ENCODE measurements at regions not wholly inside any gene's neighbourhood (a gene's known extent, or its start where the extent isn't known, plus 50 kb on each side); places are given as distances from the start of the nearest gene placed in this dataset.

DNA sequence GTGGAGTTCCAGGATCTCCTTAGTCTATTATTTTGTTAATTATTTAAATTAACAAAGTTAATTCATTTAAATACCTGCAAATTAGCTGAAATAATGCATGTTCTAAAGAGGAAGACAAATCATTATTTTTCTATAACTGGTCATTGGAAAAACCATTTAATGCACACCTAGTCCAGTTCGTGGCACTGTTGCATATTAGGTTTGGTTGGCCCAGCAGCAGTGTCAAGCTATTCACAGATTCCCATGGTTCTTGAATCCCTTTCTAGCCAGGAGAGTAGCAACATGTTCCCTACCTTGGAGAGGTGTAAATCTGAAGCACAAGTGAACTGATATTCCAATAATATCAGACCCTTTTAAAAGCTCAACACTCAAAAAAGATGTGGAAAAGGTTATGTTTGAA is 155.2 kb downstream of the TMEM161B start:
- H3K36me3 ChIP-seq (replicated peaks in 1 of 2; ENCODE audit: control insufficient read depth in 1 of 2, insufficient read depth in 2 of 2, low read length in 1 of 2): no peaks in the 10 kb centered on the region
- 7% methylated on average over 1 of the region's 1 CpG for WGBS (ENCODE audit: low lambda C conversion rate)
- H2AFZ ChIP-seq (ENCODE audit: low read depth): no peak overlapping the region
- H3K27ac ChIP-seq (ENCODE audit: low read depth in 2 of 2, low read length in 1 of 2): no peak overlapping the region
- H3K4me2 ChIP-seq: no peak overlapping the region
- H3F3A ChIP-seq (replicated peaks; ENCODE audit: insufficient read depth): no peaks in the 10 kb centered on the region
- no peak overlapping the region for H3K4me3 ChIP-seq (ENCODE audit: low read depth in 2 of 2, low read length in 1 of 2)
- no peak overlapping the region for H3K9ac ChIP-seq
- no peaks in the 10 kb centered on the region for H3K27me3 ChIP-seq (ENCODE audit: insufficient read depth)
- no peaks in the 10 kb centered on the region for H3K79me2 ChIP-seq (ENCODE audit: insufficient read depth)
- TF ChIP-seq, protein P1, sequence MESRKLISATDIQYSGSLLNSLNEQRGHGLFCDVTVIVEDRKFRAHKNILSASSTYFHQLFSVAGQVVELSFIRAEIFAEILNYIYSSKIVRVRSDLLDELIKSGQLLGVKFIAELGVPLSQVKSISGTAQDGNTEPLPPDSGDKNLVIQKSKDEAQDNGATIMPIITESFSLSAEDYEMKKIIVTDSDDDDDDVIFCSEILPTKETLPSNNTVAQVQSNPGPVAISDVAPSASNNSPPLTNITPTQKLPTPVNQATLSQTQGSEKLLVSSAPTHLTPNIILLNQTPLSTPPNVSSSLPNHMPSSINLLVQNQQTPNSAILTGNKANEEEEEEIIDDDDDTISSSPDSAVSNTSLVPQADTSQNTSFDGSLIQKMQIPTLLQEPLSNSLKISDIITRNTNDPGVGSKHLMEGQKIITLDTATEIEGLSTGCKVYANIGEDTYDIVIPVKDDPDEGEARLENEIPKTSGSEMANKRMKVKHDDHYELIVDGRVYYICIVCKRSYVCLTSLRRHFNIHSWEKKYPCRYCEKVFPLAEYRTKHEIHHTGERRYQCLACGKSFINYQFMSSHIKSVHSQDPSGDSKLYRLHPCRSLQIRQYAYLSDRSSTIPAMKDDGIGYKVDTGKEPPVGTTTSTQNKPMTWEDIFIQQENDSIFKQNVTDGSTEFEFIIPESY (IDR thresholded peaks at IDR 0.05; ENCODE audit: borderline replicate concordance, low read depth): no peak
- TF ChIP-seq, protein P2, sequence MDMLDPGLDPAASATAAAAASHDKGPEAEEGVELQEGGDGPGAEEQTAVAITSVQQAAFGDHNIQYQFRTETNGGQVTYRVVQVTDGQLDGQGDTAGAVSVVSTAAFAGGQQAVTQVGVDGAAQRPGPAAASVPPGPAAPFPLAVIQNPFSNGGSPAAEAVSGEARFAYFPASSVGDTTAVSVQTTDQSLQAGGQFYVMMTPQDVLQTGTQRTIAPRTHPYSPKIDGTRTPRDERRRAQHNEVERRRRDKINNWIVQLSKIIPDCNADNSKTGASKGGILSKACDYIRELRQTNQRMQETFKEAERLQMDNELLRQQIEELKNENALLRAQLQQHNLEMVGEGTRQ (IDR thresholded peaks at IDR 0.05; ENCODE audit: borderline replicate concordance, low read depth, low read length): no peak
- TF ChIP-seq EP300 (IDR thresholded peaks at IDR 0.05; ENCODE audit: borderline replicate concordance in 1 of 2, low read depth in 1 of 2, low read length in 1 of 2) (no peak), JUND (IDR thresholded peaks at IDR 0.05) (no peak), RFX5 (IDR thresholded peaks at IDR 0.05; ENCODE audit: low read length) (no peak), RXRA (IDR thresholded peaks at IDR 0.05; ENCODE audit: borderline replicate concordance, low read depth) (no peak), YY1 (IDR thresholded peaks at IDR 0.05; ENCODE audit: low read depth) (no peak), POLR2AphosphoS5 (IDR thresholded peaks at IDR 0.05; ENCODE audit: low read depth, low read length) (no peak), TEAD4 (IDR thresholded peaks at IDR 0.05; ENCODE audit: borderline replicate concordance, insufficient read depth) (no peak), RCOR1 (IDR thresholded peaks at IDR 0.05; ENCODE audit: low read length) (no peak), FOXJ3 (CRISPR knock-in tag; IDR thresholded peaks at IDR 0.05) (no peak)
- TF ChIP-seq, protein P3, sequence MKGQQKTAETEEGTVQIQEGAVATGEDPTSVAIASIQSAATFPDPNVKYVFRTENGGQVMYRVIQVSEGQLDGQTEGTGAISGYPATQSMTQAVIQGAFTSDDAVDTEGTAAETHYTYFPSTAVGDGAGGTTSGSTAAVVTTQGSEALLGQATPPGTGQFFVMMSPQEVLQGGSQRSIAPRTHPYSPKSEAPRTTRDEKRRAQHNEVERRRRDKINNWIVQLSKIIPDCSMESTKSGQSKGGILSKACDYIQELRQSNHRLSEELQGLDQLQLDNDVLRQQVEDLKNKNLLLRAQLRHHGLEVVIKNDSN (IDR thresholded peaks at IDR 0.05; ENCODE audit: borderline replicate concordance, low read depth): no peak
- TF ChIP-seq, protein P4, sequence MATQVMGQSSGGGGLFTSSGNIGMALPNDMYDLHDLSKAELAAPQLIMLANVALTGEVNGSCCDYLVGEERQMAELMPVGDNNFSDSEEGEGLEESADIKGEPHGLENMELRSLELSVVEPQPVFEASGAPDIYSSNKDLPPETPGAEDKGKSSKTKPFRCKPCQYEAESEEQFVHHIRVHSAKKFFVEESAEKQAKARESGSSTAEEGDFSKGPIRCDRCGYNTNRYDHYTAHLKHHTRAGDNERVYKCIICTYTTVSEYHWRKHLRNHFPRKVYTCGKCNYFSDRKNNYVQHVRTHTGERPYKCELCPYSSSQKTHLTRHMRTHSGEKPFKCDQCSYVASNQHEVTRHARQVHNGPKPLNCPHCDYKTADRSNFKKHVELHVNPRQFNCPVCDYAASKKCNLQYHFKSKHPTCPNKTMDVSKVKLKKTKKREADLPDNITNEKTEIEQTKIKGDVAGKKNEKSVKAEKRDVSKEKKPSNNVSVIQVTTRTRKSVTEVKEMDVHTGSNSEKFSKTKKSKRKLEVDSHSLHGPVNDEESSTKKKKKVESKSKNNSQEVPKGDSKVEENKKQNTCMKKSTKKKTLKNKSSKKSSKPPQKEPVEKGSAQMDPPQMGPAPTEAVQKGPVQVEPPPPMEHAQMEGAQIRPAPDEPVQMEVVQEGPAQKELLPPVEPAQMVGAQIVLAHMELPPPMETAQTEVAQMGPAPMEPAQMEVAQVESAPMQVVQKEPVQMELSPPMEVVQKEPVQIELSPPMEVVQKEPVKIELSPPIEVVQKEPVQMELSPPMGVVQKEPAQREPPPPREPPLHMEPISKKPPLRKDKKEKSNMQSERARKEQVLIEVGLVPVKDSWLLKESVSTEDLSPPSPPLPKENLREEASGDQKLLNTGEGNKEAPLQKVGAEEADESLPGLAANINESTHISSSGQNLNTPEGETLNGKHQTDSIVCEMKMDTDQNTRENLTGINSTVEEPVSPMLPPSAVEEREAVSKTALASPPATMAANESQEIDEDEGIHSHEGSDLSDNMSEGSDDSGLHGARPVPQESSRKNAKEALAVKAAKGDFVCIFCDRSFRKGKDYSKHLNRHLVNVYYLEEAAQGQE (IDR thresholded peaks at IDR 0.05; ENCODE audit: low read depth, low read length): no peak
- TF ChIP-seq, protein P5, sequence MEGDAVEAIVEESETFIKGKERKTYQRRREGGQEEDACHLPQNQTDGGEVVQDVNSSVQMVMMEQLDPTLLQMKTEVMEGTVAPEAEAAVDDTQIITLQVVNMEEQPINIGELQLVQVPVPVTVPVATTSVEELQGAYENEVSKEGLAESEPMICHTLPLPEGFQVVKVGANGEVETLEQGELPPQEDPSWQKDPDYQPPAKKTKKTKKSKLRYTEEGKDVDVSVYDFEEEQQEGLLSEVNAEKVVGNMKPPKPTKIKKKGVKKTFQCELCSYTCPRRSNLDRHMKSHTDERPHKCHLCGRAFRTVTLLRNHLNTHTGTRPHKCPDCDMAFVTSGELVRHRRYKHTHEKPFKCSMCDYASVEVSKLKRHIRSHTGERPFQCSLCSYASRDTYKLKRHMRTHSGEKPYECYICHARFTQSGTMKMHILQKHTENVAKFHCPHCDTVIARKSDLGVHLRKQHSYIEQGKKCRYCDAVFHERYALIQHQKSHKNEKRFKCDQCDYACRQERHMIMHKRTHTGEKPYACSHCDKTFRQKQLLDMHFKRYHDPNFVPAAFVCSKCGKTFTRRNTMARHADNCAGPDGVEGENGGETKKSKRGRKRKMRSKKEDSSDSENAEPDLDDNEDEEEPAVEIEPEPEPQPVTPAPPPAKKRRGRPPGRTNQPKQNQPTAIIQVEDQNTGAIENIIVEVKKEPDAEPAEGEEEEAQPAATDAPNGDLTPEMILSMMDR (IDR thresholded peaks at IDR 0.05): no peak
- no peaks in the 10 kb centered on the region for H4K20me1 ChIP-seq (ENCODE audit: insufficient read depth)
- H3K4me1 ChIP-seq (ENCODE audit: control insufficient read depth in 1 of 2, insufficient read depth in 2 of 2, low read depth in 1 of 2, low read length in 1 of 2): no peaks in the 10 kb centered on the region
- no peaks in the 10 kb centered on the region for H3K9me2 ChIP-seq
- H3K9me3 ChIP-seq: no peaks in the 10 kb centered on the region
- no peak for DNase-seq
- POLR2A ChIA-PET: no interaction called here
- CTCF ChIA-PET: interaction anchor here (0.7 to 1.5 kb wide), 2 partner anchors 13 to 32 kb away, joined by 3 read pairs; no protein-coding TSS in a partner anchor

Data from SK-N-SH (cell line).